HEK293T (cell line): ENCODE measurements at regions not wholly inside any gene's neighbourhood (a gene's known extent, or its start where the extent isn't known, plus 50 kb on each side); places are given as distances from the start of the nearest gene placed in this dataset.

Experiments used
- ARNT ChIP-seq: fragments of 450-650 bp; IDR thresholded peaks from 2 replicates; pipeline ENCODE4 v1.6.1; 2017; ENCODE audit warnings: mild to moderate bottlenecking
- CTBP1 ChIP-seq: fragments of 450-650 bp; IDR thresholded peaks from 2 replicates; pipeline ENCODE4 v1.6.1; 2016; ENCODE audit warnings: borderline replicate concordance
- ELF4 ChIP-seq: fragments of 450-650 bp; IDR thresholded peaks from 2 replicates; pipeline ENCODE4 v1.6.1; 2017; ENCODE audit warnings: antibody characterized with exemption
- FOXA1 ChIP-seq: fragments of 450-650 bp; IDR thresholded peaks from 2 replicates; pipeline ENCODE4 v1.6.1; 2016; ENCODE audit warnings: mild to moderate bottlenecking
- NFRKB ChIP-seq: fragments of 450-650 bp; IDR thresholded peaks from 2 replicates; pipeline ENCODE4 v1.6.1; 2016; ENCODE audit warnings: mild to moderate bottlenecking, moderate library complexity
- SP1 ChIP-seq: fragments of 450-650 bp; IDR thresholded peaks from 2 replicates; pipeline ENCODE4 v1.6.1; 2017
- SUZ12 ChIP-seq: fragments of 450-650 bp; IDR thresholded peaks from 2 replicates; pipeline ENCODE4 v1.6.1; 2016; ENCODE audit warnings: mild to moderate bottlenecking
- TARDBP ChIP-seq: fragments of 450-650 bp; IDR thresholded peaks from 2 replicates; pipeline ENCODE4 v1.6.1; 2016
- ZNF384 ChIP-seq: fragments of 450-650 bp; IDR thresholded peaks from 2 replicates; pipeline ENCODE4 v1.6.1; 2016

DNA sequence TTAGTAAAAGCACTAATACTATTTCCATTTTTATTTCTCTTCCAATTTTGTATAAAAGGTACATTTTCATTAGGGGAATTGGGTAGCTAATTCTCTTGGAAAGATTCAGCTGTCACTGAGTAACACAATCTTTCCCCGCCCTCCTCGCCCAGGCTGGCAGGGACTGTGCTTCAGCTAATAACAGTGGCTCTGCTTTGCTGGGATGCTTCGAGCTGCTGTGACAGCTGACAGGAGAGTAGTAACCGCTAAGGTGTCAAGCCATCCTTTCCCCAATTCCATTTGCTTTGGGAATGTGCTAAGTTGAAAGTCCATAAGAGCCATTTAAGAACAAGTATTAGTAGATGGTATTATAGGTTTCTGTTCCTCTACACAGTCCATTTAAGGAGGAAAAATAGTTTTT, 106.7 kb upstream of the NRIP1 start:
- TF ChIP-seq SUZ12 (no peak), ARNT (no peak), FOXA1 (no peak), TARDBP (no peak), NFRKB (no peak), ZNF384 (no peak), SP1 (no peak), ELF4 (no peak), CTBP1 (no peak)
